ENCODE measurements at regions not wholly inside any gene's neighbourhood (a gene's known extent, or its start where the extent isn't known, plus 50 kb on each side); places are given as distances from the start of the nearest gene placed in this dataset.

GRCh38 chr1:244965185-244966030 lies 101.1 kb upstream of the HNRNPU start:
- TF ChIP-seq POLR2A (IDR thresholded peaks at IDR 0.05; ENCODE audit: low read depth, low read length) (no peak), POLR2AphosphoS5 (IDR thresholded peaks at IDR 0.05; ENCODE audit: low read depth, low read length) (no peak), POU2F2 (IDR thresholded peaks at IDR 0.05; ENCODE audit: low read depth, low read length) (no peak), TAF1 (IDR thresholded peaks at IDR 0.05; ENCODE audit: low read depth, low read length) (no peak), SPI1 (IDR thresholded peaks at IDR 0.05; ENCODE audit: low read depth, low read length) (no peak), PAX5 (IDR thresholded peaks at IDR 0.05; ENCODE audit: insufficient read depth, low read length, severe bottlenecking) (no peak)
